GM23248 (cell line): ENCODE measurements at regions not wholly inside any gene's neighbourhood (a gene's known extent, or its start where the extent isn't known, plus 50 kb on each side); places are given as distances from the start of the nearest gene placed in this dataset.

Experiments
- DNase-seq: peaks from one replicate; pipeline ENCODE4 v3.0.0-alpha.2; 2015
- H2AFZ ChIP-seq: fragments of 200-600 bp; sonication (generic); 2 replicates; pipeline ENCODE4 v1.6.1; 2016; ENCODE audit warnings: antibody characterized with exemption
- H3F3A ChIP-seq: fragments of 200-600 bp; sonication (generic); 2 replicates; pipeline ENCODE4 v1.6.1; 2016; ENCODE audit warnings: mild to moderate bottlenecking, antibody characterized with exemption, mixed run types; ENCODE audit not compliant: insufficient read depth
- H3K27ac ChIP-seq: fragments of 200-600 bp; sonication (generic); 2 replicates; pipeline ENCODE4 v1.5.1; 2016; ENCODE audit warnings: mild to moderate bottlenecking
- H3K27me3 ChIP-seq: fragments of 200-600 bp; sonication (generic); replicated peaks from 2 replicates; pipeline ENCODE4 v1.6.1; 2016; ENCODE audit warnings: mild to moderate bottlenecking; ENCODE audit not compliant: insufficient read depth
- H3K36me3 ChIP-seq: fragments of 200-600 bp; sonication (generic); 2 replicates; pipeline ENCODE4 v1.6.1; 2016; ENCODE audit warnings: low read depth, mild to moderate bottlenecking
- H3K4me1 ChIP-seq: fragments of 200-600 bp; sonication (generic); 2 replicates; pipeline ENCODE4 v1.6.1; 2016; ENCODE audit warnings: mild to moderate bottlenecking; ENCODE audit not compliant: insufficient read depth
- H3K4me2 ChIP-seq: fragments of 200-600 bp; sonication (generic); one replicate; pipeline ENCODE4 v1.6.1; 2016; ENCODE audit warnings: mild to moderate bottlenecking; ENCODE audit not compliant: unreplicated experiment
- H3K4me3 ChIP-seq: fragments of 200-600 bp; sonication (generic); 2 replicates; pipeline ENCODE4 v1.5.1; 2016; ENCODE audit warnings: mild to moderate bottlenecking
- H3K79me2 ChIP-seq: fragments of 200-600 bp; sonication (generic); 2 replicates; pipeline ENCODE4 v1.6.1; 2016; ENCODE audit warnings: mild to moderate bottlenecking; ENCODE audit not compliant: insufficient read depth
- H3K9ac ChIP-seq: fragments of 200-600 bp; sonication (generic); 2 replicates; pipeline ENCODE4 v1.6.1; 2016; ENCODE audit warnings: mild to moderate bottlenecking
- H3K9me2 ChIP-seq: fragments of 200-600 bp; sonication (generic); 2 replicates; pipeline ENCODE4 v1.6.1; 2016; ENCODE audit warnings: mixed run types, mild to moderate bottlenecking, moderate library complexity; ENCODE audit not compliant: insufficient read depth
- H3K9me3 ChIP-seq: fragments of 200-600 bp; sonication (generic); one replicate; pipeline ENCODE4 v1.6.1; 2017; ENCODE audit warnings: low read depth
- H4K20me1 ChIP-seq: fragments of 200-600 bp; sonication (generic); 2 replicates; pipeline ENCODE4 v1.6.0; 2016; ENCODE audit not compliant: insufficient read depth
- EZH2 ChIP-seq: fragments of 200-600 bp; sonication (generic); IDR thresholded peaks from 2 replicates; pipeline ENCODE4 v1.6.1; 2018; ENCODE audit warnings: antibody characterized with exemption, mild to moderate bottlenecking; ENCODE audit not compliant: insufficient read depth, poor library complexity, severe bottlenecking
- EZH2phosphoT487 ChIP-seq: fragments of 200-600 bp; sonication (generic); IDR thresholded peaks from 2 replicates; pipeline ENCODE4 v1.6.1; 2018; ENCODE audit warnings: antibody characterized with exemption, moderate library complexity, mild to moderate bottlenecking, low read depth; ENCODE audit not compliant: insufficient read depth
- WGBS, 2 experiments: methylation state at CpG; one replicate each; pipeline ENCODE4 v1.1.6; 2015 to 2017; ENCODE audit warnings: low lambda C conversion rate in 2 of 2, low coverage in 1 of 2; ENCODE audit errors: missing lambda C conversion rate in 2 of 2; 5-methylcytosine and 5-hydroxymethylcytosine counted together
- in situ Hi-C: fragments of 300-500 bp; cut with MboI; formaldehyde crosslinking; loops from 2 replicates; pipeline ENCODE4 v1.15.0; 2020

DNA sequence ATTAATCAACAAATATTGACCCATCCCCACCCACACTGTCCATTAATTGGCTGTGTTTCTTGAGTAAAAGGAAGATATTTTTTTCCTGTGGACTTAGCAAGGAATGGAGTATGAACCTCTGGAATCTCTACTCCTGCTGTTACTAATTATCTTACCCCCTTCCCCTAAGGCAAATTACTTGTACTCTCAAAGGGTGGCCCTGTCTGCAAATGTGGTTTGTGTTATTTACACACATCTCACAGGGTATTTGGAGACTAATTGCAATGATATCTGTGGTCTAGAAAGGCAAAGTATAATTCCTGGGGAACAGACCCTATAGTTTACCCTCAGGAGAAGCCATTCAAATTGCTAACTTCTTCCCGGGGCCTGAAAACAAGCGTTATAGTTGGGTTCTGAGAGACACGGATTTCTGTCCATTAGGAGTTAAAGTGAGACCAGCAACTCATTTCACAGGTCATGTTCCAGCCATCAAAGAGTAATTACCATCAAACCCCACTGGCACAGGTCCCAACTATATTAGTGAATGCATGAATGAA is 133.0 kb upstream of the RASGEF1B start:
- Histone ChIP-seq H3K9me2 (no peaks in the 10 kb centered on the region), H3K4me2 (no peak overlapping the region), H3K4me3 (no peak overlapping the region), H2AFZ (no peak overlapping the region), H3K79me2 (no peaks in the 10 kb centered on the region), H3K9me3 (no peaks in the 10 kb centered on the region), H3K4me1 (peaks cover 21% of the 10 kb centered on the region), H3F3A (peaks cover 12% of the 10 kb centered on the region), H3K27me3 (no peaks in the 10 kb centered on the region), H4K20me1 (no peaks in the 10 kb centered on the region), H3K9ac (no peak overlapping the region), H3K36me3 (no peaks in the 10 kb centered on the region), H3K27ac (no peak overlapping the region)
- 76 to 78% methylated on average over 3 of the region's 3 CpGs for WGBS, 2 experiments
- in situ Hi-C loops: no loop called here
- no peak for DNase-seq
- TF ChIP-seq EZH2 (no peak), EZH2phosphoT487 (no peak)

DNA sequence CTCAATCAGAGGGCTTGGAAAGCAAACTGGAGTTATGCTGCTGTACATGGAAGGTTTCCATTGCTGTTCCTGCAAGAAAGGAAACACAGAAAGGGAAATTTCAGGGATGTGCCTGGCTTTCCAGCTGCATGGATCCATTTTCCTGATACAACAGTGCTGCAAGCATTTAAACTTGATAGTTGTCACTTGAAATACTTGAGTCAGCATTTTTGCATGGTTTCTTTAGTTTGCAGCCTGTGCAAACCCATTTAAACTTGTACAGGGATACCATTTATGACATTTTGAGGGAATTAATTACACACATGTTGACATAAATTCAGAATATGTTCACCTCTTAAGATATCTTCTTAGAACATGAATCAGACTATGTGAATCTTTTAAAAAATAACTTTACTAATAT is 131.1 kb upstream of the RASGEF1B start:
- H3K9ac ChIP-seq: no peak overlapping the region
- H3K4me3 ChIP-seq: no peak overlapping the region
- no peak for DNase-seq
- H3K36me3 ChIP-seq: no peaks in the 10 kb centered on the region
- no peaks in the 10 kb centered on the region for H3K9me3 ChIP-seq
- H3K79me2 ChIP-seq: no peaks in the 10 kb centered on the region
- no peaks in the 10 kb centered on the region for H3K27me3 ChIP-seq
- in situ Hi-C loops: no loop called here
- no peaks in the 10 kb centered on the region for H3K9me2 ChIP-seq
- TF ChIP-seq EZH2 (no peak), EZH2phosphoT487 (no peak)
- peaks cover 12% of the 10 kb centered on the region for H3F3A ChIP-seq
- H3K4me1 ChIP-seq: peaks cover 17% of the 10 kb centered on the region
- H3K4me2 ChIP-seq: no peak overlapping the region
- no peaks in the 10 kb centered on the region for H4K20me1 ChIP-seq
- no peak overlapping the region for H2AFZ ChIP-seq
- H3K27ac ChIP-seq: no peak overlapping the region

DNA sequence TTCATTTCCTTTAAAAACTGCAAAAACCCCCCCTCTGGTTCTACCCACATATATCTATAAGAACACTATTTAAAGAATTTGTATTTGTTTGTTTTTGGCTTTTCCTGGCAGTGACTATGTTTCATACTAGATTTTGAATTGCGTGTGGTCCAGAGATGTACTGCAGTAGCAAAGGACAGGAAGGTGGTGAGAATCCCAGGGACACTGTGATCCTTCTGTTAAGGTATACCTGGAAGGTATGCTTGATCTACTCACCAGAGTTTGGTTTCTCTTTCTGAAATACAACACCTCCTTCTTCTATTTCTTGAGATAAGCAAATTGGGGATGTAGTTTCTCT is 129.6 kb upstream of the RASGEF1B start:
- Histone ChIP-seq H3K79me2 (no peaks in the 10 kb centered on the region), H2AFZ (no peak overlapping the region), H3K27me3 (no peaks in the 10 kb centered on the region), H3K4me3 (no peak overlapping the region), H3K36me3 (no peaks in the 10 kb centered on the region), H3K4me2 (no peak overlapping the region), H3K9me2 (no peaks in the 10 kb centered on the region), H3F3A (0 out of 2 replicates have a peak, but pooled peaks cover under 1% of the 10 kb centered on the region), H3K27ac (no peak overlapping the region), H3K4me1 (peaks cover 2% of the 10 kb centered on the region; the same call in 1 of the 2 replicates), H3K9ac (no peak overlapping the region), H4K20me1 (no peaks in the 10 kb centered on the region), H3K9me3 (no peaks in the 10 kb centered on the region)
- 41 to 63% methylated on average over 1 of the region's 1 CpG for WGBS, 2 experiments
- no peak for DNase-seq
- TF ChIP-seq EZH2 (no peak), EZH2phosphoT487 (no peak)
- in situ Hi-C loops: no loop called here

DNA sequence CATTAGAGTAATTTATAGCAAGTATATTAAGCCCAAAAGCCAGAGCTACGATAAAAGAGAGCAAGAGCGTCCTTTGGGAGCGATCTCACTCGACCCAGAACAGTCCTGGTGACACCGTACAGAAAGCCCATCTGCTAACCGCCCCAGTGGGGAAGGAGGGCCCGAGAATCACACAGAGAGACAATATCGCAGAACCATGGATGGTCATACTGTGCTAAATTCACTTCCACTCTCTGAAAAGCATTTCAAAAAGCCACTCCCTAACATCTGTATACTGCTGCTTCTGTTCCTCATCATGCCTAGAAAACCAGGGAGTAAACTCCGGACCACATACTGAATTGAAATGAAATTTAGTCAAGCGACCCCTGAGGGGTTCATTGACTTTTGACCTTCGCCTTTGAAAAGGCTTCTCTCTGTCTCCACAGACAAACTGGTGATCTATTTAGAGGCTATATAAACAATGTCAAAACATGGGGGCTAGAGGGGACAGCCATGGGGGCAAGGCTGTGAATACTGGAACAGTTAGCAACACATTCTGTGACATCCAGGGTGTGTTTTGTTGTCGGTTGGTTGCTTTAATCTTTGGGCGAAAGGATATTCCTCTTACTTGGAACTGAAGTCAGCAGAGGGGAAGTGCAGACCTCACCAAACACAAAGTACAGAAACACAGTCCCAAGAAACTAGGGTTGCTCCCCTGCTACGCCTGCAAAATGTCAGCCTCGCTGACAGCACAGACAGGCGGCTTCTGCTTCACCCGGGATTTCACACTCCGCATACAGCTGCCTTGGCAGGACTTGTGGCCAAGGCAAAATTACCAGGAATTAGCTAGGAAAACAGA is 129.0 kb upstream of the RASGEF1B start:
- no peak overlapping the region for H3K27ac ChIP-seq
- WGBS, 2 experiments: 54 to 55% methylated on average over 18 of the region's 18 CpGs
- H3K9ac ChIP-seq: no peak overlapping the region
- in situ Hi-C loops: no loop called here
- no peak overlapping the region for H3K4me2 ChIP-seq
- no peaks in the 10 kb centered on the region for H3K79me2 ChIP-seq
- no peaks in the 10 kb centered on the region for H3K9me2 ChIP-seq
- H3K4me1 ChIP-seq: no peaks in the 10 kb centered on the region
- no peaks in the 10 kb centered on the region for H3K9me3 ChIP-seq
- no peak for DNase-seq
- H3F3A ChIP-seq: no peaks in the 10 kb centered on the region
- no peak overlapping the region for H2AFZ ChIP-seq
- no peak overlapping the region for H3K4me3 ChIP-seq
- no peaks in the 10 kb centered on the region for H3K36me3 ChIP-seq
- H4K20me1 ChIP-seq: no peaks in the 10 kb centered on the region
- no peaks in the 10 kb centered on the region for H3K27me3 ChIP-seq
- TF ChIP-seq EZH2: no peak
- TF ChIP-seq EZH2phosphoT487: no peak
